ENCODE measurements at regions not wholly inside any gene's neighbourhood (a gene's known extent, or its start where the extent isn't known, plus 50 kb on each side); places are given as distances from the start of the nearest gene placed in this dataset.
"Not testable (repeated sequence)": the region's sequence is repeated elsewhere in the genome, so short reads cannot be mapped to it uniquely, and the experiment has no call there.

GRCh38 chr21:38999161-38999560, 184.1 kb downstream of the PSMG1 start:
- DNase-seq (no peak), ATAC-seq (ENCODE audit: insufficient read depth, low FRiP score) (no peak)
- no peaks in the 10 kb centered on the region for H3K9me3 ChIP-seq (ENCODE audit: control insufficient read depth in 4 of 4, insufficient read depth in 3 of 4, low read length in 3 of 4)
- no peak overlapping the region for H3K9ac ChIP-seq (ENCODE audit: insufficient read depth in 1 of 2, low read length in 2 of 2)
- H3K27me3 ChIP-seq (ENCODE audit: control insufficient read depth in 3 of 3, insufficient read depth in 3 of 3, low read length in 2 of 3), result no peaks in the 10 kb centered on the region
- no peak overlapping the region for H3K27ac ChIP-seq (ENCODE audit: low read depth in 1 of 2, low read length in 1 of 2)
- peaks cover 0 to 33% (median 26%) of the 10 kb centered on the region in 5 donors for H3K4me1 ChIP-seq (ENCODE audit: control insufficient read depth in 5 of 5, insufficient read depth in 5 of 5, low read length in 5 of 5)
- 78 to 84% methylated on average over 3 of the region's 3 CpGs for WGBS, 2 donors
- H3K4me3 ChIP-seq, result no peak overlapping the region
- no peak for TF ChIP-seq CTCF (IDR thresholded peaks at IDR 0.05; ENCODE audit: control extremely low read depth, extremely low read depth)
- H3K36me3 ChIP-seq (ENCODE audit: control insufficient read depth in 4 of 4, insufficient read depth in 4 of 4, low read length in 4 of 4), result no peaks in the 10 kb centered on the region

DNA sequence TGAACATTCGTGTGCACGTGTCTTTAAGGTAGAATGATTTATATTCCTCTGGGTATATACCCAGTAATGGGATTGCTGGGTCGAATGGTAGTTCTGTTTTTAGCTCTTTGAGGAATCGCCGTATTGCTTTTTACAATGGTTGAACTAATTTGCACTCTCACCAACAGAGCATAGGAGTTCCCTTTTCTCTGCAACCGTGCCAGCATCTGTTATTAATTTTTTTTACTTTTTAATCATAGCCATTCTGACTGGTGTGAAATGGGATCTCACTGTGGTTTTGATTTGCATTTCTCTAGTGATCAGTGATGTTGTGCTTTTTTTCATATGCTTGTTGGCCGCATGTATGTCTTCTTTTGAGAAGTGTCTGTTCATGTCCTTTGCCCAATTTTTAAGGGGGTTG, 185.0 kb downstream of the PSMG1 start:
- Histone ChIP-seq H3K4me1 (ENCODE audit: control insufficient read depth in 5 of 5, insufficient read depth in 5 of 5, low read length in 5 of 5) (peaks cover 0 to 34% (median 27%) of the 10 kb centered on the region in 5 donors), H3K27ac (ENCODE audit: low read depth in 1 of 2, low read length in 1 of 2) (peak overlapping the region in 1 of 2 donors; percentile 36)
- not testable (repeated sequence) for H3K27me3 ChIP-seq (ENCODE audit: control insufficient read depth in 3 of 3, insufficient read depth in 3 of 3, low read length in 2 of 3); H3K9ac ChIP-seq (ENCODE audit: insufficient read depth in 1 of 2, low read length in 2 of 2); H3K9me3 ChIP-seq (ENCODE audit: control insufficient read depth in 4 of 4, insufficient read depth in 3 of 4, low read length in 3 of 4); H3K4me3 ChIP-seq; ATAC-seq (ENCODE audit: insufficient read depth, low FRiP score); H3K36me3 ChIP-seq (ENCODE audit: control insufficient read depth in 4 of 4, insufficient read depth in 4 of 4, low read length in 4 of 4); DNase-seq
- 56 to 78% methylated on average over 7 of the region's 7 CpGs for WGBS, 2 donors

DNA sequence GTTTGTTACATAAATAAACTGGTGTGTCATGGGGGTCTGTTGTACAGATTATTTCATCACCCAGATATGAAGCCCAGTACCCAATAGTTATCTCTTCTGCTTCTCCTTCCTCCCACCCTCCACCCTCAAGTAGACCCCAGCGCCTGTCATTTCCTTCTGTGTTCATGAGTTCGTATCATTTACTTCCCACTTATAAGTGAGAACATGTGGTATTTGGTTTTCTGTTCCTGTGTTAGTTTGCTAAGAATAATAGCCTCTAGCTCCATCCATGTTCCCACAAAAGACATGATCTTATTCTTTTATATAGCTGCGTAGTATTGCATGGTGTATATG, 185.4 kb downstream of the PSMG1 start:
- Histone ChIP-seq H3K27ac (ENCODE audit: low read depth in 1 of 2, low read length in 1 of 2) (peak overlapping the region in 1 of 2 donors; percentile 36), H3K4me1 (ENCODE audit: control insufficient read depth in 5 of 5, insufficient read depth in 5 of 5, low read length in 5 of 5) (peaks cover 2 to 34% (median 22%) of the 10 kb centered on the region in 5 donors)
- 27 to 67% methylated on average over 3 of the region's 3 CpGs for WGBS, 2 donors
- H3K9me3 ChIP-seq (ENCODE audit: control insufficient read depth in 4 of 4, insufficient read depth in 3 of 4, low read length in 3 of 4); H3K9ac ChIP-seq (ENCODE audit: insufficient read depth in 1 of 2, low read length in 2 of 2); H3K36me3 ChIP-seq (ENCODE audit: control insufficient read depth in 4 of 4, insufficient read depth in 4 of 4, low read length in 4 of 4); H3K4me3 ChIP-seq; H3K27me3 ChIP-seq (ENCODE audit: control insufficient read depth in 3 of 3, insufficient read depth in 3 of 3, low read length in 2 of 3); DNase-seq; ATAC-seq (ENCODE audit: insufficient read depth, low FRiP score): not testable (repeated sequence)

DNA sequence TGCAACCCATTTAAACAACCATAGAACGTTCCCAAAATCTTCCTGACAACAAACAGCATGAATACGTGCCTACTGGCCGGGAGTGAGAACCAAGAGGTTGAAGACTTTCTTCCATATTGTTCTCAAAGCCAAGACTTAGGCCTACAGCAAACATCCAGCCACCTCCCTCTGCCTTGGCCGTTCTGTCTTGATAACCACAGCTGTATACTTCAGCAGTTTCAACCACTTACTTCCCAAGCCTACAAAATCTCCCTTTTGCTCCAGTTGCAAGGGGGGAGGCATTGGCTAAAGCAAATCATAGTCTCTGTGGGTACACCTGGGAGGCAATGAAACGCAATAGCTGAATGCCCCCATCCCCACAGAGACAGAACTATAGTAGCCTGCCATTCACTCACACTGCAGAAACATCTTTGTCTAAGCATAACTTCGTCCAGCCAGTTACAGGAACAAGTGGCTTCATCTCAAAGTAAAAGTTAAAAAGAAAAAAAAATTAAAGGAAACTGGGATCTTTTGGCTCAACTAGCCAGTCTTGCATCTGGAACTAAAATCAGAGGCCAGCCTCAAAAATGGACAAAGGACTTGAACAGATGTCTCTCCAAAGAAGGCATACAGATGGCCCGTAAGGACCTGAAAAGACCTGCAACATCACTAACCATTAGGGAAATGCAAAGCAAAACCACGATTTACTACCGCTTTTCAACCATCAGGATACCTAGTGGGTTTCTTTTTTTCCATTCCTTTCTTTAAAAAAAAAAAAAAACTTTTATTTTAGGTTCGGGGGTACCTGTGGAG, 186.0 kb downstream of the PSMG1 start:
- H3K9me3 ChIP-seq (ENCODE audit: control insufficient read depth in 4 of 4, insufficient read depth in 3 of 4, low read length in 3 of 4), result no peaks in the 10 kb centered on the region
- ATAC-seq (ENCODE audit: insufficient read depth, low FRiP score) (no peak), DNase-seq (no peak)
- WGBS, 2 donors, result 56 to 69% methylated on average over 10 of the region's 10 CpGs
- H3K36me3 ChIP-seq (ENCODE audit: control insufficient read depth in 4 of 4, insufficient read depth in 4 of 4, low read length in 4 of 4), result no peaks in the 10 kb centered on the region
- no peak overlapping the region for H3K4me3 ChIP-seq
- no peaks in the 10 kb centered on the region for H3K27me3 ChIP-seq (ENCODE audit: control insufficient read depth in 3 of 3, insufficient read depth in 3 of 3, low read length in 2 of 3)
- H3K4me1 ChIP-seq (ENCODE audit: control insufficient read depth in 5 of 5, insufficient read depth in 5 of 5, low read length in 5 of 5), result peaks cover 5 to 36% (median 26%) of the 10 kb centered on the region in 5 donors
- peak overlapping the region in 1 of 2 donors; percentile 41 for H3K27ac ChIP-seq (ENCODE audit: low read depth in 1 of 2, low read length in 1 of 2)
- TF ChIP-seq CTCF (IDR thresholded peaks at IDR 0.05; ENCODE audit: control extremely low read depth, extremely low read depth), result no peak
- no peak overlapping the region for H3K9ac ChIP-seq (ENCODE audit: insufficient read depth in 1 of 2, low read length in 2 of 2)

Data from lung (tissue), 11 donors.